C4-2B (cell line): ENCODE measurements at regions not wholly inside any gene's neighbourhood (a gene's known extent, or its start where the extent isn't known, plus 50 kb on each side); places are given as distances from the start of the nearest gene placed in this dataset.
"Not testable (repeated sequence)": the region's sequence is repeated elsewhere in the genome, so short reads cannot be mapped to it uniquely, and the experiment has no call there.

Source experiments
- H3K27ac ChIP-seq: fragments of 450-650 bp; 2 replicates; pipeline ENCODE4 v1.5.1; 2017
- ZFX ChIP-seq: fragments of 450-650 bp; IDR thresholded peaks from 2 replicates; pipeline ENCODE4 v1.6.1; 2017
- TF ChIP-seq, protein P1 (sequence below): fragments of 450-650 bp; conservative IDR thresholded peaks from 2 replicates; pipeline ENCODE4 v1.5.1; 2017; ENCODE audit warnings: mild to moderate bottlenecking

GRCh38 chr9:135186248-135187164 lies 99.0 kb downstream of the OLFM1 start:
- TF ChIP-seq ZFX: no peak
- TF ChIP-seq, protein P1, sequence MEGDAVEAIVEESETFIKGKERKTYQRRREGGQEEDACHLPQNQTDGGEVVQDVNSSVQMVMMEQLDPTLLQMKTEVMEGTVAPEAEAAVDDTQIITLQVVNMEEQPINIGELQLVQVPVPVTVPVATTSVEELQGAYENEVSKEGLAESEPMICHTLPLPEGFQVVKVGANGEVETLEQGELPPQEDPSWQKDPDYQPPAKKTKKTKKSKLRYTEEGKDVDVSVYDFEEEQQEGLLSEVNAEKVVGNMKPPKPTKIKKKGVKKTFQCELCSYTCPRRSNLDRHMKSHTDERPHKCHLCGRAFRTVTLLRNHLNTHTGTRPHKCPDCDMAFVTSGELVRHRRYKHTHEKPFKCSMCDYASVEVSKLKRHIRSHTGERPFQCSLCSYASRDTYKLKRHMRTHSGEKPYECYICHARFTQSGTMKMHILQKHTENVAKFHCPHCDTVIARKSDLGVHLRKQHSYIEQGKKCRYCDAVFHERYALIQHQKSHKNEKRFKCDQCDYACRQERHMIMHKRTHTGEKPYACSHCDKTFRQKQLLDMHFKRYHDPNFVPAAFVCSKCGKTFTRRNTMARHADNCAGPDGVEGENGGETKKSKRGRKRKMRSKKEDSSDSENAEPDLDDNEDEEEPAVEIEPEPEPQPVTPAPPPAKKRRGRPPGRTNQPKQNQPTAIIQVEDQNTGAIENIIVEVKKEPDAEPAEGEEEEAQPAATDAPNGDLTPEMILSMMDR: no peak

GRCh38 chr9:135187365-135187764 lies 99.9 kb downstream of the OLFM1 start:
- no peak overlapping the region for H3K27ac ChIP-seq
- TF ChIP-seq ZFX: no peak
- TF ChIP-seq, protein P1: no peak

More at GRCh38 chr9:135186248-135187164, 99.0 kb downstream of the OLFM1 start:
- no peak overlapping the region for H3K27ac ChIP-seq

DNA sequence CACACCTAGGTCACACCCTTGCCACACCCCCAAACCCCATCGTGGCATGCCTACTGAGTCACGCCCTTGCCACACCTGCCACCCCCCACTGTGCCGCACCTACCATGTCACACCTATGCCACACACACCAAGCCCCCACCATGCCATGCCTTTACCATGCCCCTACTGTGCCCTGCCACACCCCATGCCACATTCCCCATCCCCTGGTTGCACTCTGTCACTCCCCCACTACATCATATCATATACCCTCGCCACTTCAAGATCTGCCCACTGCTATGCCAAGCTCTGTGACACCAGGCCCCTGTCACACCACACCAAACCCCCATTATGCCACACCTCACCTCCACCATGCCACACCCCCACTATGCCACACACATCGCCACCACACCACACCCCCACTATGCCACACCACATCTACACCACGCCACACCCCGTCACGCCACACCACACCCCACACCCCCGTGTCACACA lies 101.2 kb downstream of the OLFM1 start:
- TF ChIP-seq, protein P1: no peak
- TF ChIP-seq ZFX: no peak
- H3K27ac ChIP-seq: no peak overlapping the region

DNA sequence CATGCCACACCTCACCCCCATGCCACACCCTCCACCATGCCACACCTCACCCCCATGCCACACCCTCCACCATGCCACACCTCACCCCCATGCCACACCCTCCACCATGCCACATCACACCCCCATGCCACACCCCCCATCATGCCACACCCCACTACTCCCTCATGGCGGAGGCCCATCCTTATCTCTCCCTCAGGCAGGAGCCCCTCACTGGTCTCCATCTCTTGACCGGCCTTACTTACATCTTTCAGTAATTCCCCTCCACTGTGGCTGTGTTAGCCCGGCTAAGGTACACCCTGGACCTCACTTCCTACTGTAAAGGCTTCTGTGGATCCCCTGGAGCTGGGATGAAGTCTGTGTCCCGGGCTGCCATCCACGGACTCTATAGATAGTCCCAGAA lies 102.0 kb downstream of the OLFM1 start:
- no peak overlapping the region for H3K27ac ChIP-seq
- no peak for TF ChIP-seq ZFX
- TF ChIP-seq, protein P1: no peak

DNA sequence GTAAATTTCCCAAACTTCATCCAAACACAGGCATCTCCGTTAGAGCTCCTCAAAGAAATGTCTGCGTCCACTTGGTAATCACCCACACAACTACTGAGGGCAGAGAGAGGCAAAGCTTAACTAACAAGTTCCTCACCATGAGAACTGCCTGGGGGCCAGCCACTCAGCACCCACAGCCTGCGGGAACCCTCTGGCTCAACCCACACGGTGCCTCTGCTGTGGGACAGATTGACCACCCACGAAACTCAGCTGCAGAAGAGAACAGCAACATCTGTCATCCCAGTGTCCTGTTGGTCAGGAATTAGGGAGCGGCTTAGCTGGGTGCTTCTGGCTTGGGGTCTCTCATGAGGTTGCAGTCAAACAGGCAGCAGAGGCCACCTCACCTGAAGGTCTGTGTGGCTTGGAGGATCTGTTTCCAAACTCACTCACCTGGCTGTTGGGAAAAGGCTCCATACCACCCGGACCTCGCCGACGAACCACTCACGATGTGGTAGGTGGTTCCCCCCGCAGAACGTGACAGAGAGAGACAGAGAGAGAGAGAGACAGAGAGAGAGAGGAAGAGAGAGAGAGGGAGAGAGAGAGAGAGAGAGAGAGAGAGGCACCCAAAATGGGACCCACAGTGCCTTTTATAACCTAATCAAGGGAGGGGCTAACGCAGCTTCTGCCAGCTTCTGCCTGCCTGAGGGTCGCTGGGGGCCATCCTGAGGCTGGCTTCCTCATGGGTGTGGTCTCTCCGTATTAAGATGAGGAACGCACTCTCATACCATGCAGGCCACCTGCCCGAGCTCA lies 103.5 kb downstream of the OLFM1 start:
- TF ChIP-seq ZFX: no peak
- TF ChIP-seq, protein P1: no peak
- H3K27ac ChIP-seq: no peak overlapping the region

- TF ChIP-seq ZFX: no peak
- TF ChIP-seq, protein P1: no peak
- H3K27ac ChIP-seq: no peak overlapping the region
These were observed 105.2 kb downstream of the OLFM1 start for GRCh38 chr9:135192686-135193085.

GRCh38 chr9:135195975-135196374 lies 108.5 kb downstream of the OLFM1 start:
- H3K27ac ChIP-seq: not testable (repeated sequence)
